GM12878 (cell line): ENCODE measurements at regions not wholly inside any gene's neighbourhood (a gene's known extent, or its start where the extent isn't known, plus 50 kb on each side); places are given as distances from the start of the nearest gene placed in this dataset.

Source experiments
- ATAC-seq: fragments of 200-7000 bp; cut with Tn5 transposase; 3 replicates; pipeline ENCODE4 v1.9.1; 2020; ENCODE audit warnings: mild to moderate bottlenecking, moderate library complexity
- BruUV-seq: library from RNA; stranded (reverse); fragments of 400-500 nt; replicated peaks from 2 replicates; lab custom pipeline; 2021; lab: Mats Ljungman, UMichigan
- CTCF ChIA-PET: fragments of 300-600 bp; sonication (Branson Sonifier 250); formaldehyde crosslinking; extraction: SDS; loops from one replicate; lab custom pipeline; 2021; ENCODE audit warnings: inconsistent platforms; lab: Yijun Ruan, JAX
- POLR2A ChIA-PET: fragments of 350-600 bp; formaldehyde crosslinking; extraction: SDS; loops from one replicate; lab custom pipeline; 2021; ENCODE audit warnings: inconsistent platforms; lab: Charles Lee
- RAD21 ChIA-PET: fragments of 300-600 bp; sonication (Branson Sonifier 250); formaldehyde crosslinking; loops from one replicate; lab custom pipeline; 2023; ENCODE audit warnings: antibody characterized with exemption; ENCODE audit not compliant: unreplicated experiment; lab: Charles Lee
- SMC1A ChIA-PET: fragments of 300-600 bp; sonication (Branson Sonifier 250); formaldehyde crosslinking; loops from one replicate; lab custom pipeline; 2023; ENCODE audit not compliant: unreplicated experiment, uncharacterized antibody; lab: Charles Lee
- DNase-seq: peaks from one replicate; pipeline ENCODE4 v3.0.0-alpha.2; 2011; ENCODE audit warnings: low read depth, low spot score
- FAIRE-seq: peaks from 3 replicates; lab custom pipeline; 2011; peaks lifted over from hg19 to GRCh38; lab: Jason Lieb, UNC
- H2AFZ ChIP-seq: 2 replicates; pipeline ENCODE4 v1.6.0; 2011; ENCODE audit warnings: low read depth, low read length, control low read depth; ENCODE audit not compliant: control insufficient read depth
- H3K27ac ChIP-seq: 2 replicates; pipeline ENCODE4 v1.5.1; 2011; ENCODE audit warnings: control low read depth; ENCODE audit not compliant: control insufficient read depth, insufficient read depth
- H3K27me3 ChIP-seq, 2 experiments: replicated peaks in 1 of 2; 2 replicates each; pipeline versions ENCODE4 v1.6.0 to v1.6.1; 2011; ENCODE audit warnings: low read length in 1 of 2; ENCODE audit not compliant: control insufficient read depth in 2 of 2, insufficient read depth in 2 of 2
- H3K36me3 ChIP-seq, 2 experiments: 2 replicates each; pipeline ENCODE4 v1.5.1; 2011; ENCODE audit warnings: low read length in 1 of 2; ENCODE audit not compliant: control insufficient read depth in 2 of 2, insufficient read depth in 2 of 2
- H3K4me1 ChIP-seq: 2 replicates; pipeline ENCODE4 v1.6.1; 2011; ENCODE audit warnings: mild to moderate bottlenecking, low read length, moderate library complexity, mixed read lengths; ENCODE audit not compliant: control insufficient read depth, insufficient read depth
- H3K4me2 ChIP-seq: 2 replicates; pipeline ENCODE4 v1.6.0; 2011; ENCODE audit warnings: control low read depth; ENCODE audit not compliant: control insufficient read depth, insufficient read depth
- H3K4me3 ChIP-seq: fragments of 200-600 bp; sonication (generic); 2 replicates; pipeline ENCODE4 v1.5.1; 2016
- H3K79me2 ChIP-seq: 2 replicates; pipeline ENCODE4 v1.6.0; 2011; ENCODE audit warnings: low read length; ENCODE audit not compliant: control insufficient read depth, insufficient read depth
- H3K9ac ChIP-seq: 2 replicates; pipeline ENCODE4 v1.8.0; 2011; ENCODE audit warnings: low read length, control low read depth, mixed read lengths; ENCODE audit not compliant: control insufficient read depth, insufficient read depth
- H3K9me3 ChIP-seq: replicated peaks from 3 replicates; pipeline ENCODE4 v1.5.1; 2011; ENCODE audit warnings: mild to moderate bottlenecking, low read length; ENCODE audit not compliant: control insufficient read depth, insufficient read depth
- H4K20me1 ChIP-seq: 2 replicates; pipeline ENCODE4 v1.6.0; 2011; ENCODE audit not compliant: control insufficient read depth, insufficient read depth
- ATF7 ChIP-seq: fragments of 450-650 bp; IDR thresholded peaks from 2 replicates; pipeline ENCODE4 v1.6.1; 2016; ENCODE audit warnings: low read depth, mild to moderate bottlenecking
- BHLHE40 ChIP-seq, 2 experiments: fragments of 450-650 bp in 1 of 2; IDR thresholded peaks; 2 replicates each; pipeline ENCODE4 v1.6.1; 2011 to 2017; ENCODE audit warnings: low read depth in 2 of 2, borderline replicate concordance in 1 of 2, improper control_type of control experiment in 1 of 2, low read length in 1 of 2, mild to moderate bottlenecking in 1 of 2
- DPF2 ChIP-seq: fragments of 450-650 bp; IDR thresholded peaks from 2 replicates; pipeline ENCODE4 v1.6.1; 2017; ENCODE audit warnings: mild to moderate bottlenecking
- IRF4 ChIP-seq: IDR thresholded peaks from 2 replicates; pipeline ENCODE4 v1.6.1; 2011; ENCODE audit warnings: low read depth, low read length
- NFXL1 ChIP-seq: fragments of 450-650 bp; IDR thresholded peaks from 2 replicates; pipeline ENCODE4 v1.6.1; 2017; ENCODE audit warnings: antibody characterized with exemption, mild to moderate bottlenecking, borderline replicate concordance
- RFX5 ChIP-seq: IDR thresholded peaks from 2 replicates; pipeline ENCODE4 v1.6.1; 2011; ENCODE audit warnings: low read depth, low read length, improper control_type of control experiment
- TBL1XR1 ChIP-seq: IDR thresholded peaks from 2 replicates; pipeline ENCODE4 v1.6.1; 2012; ENCODE audit warnings: low read depth, low read length, improper control_type of control experiment
- WGBS: methylation state at CpG from one replicate; pipeline ENCODE4 v1.1.6; 2016; ENCODE audit warnings: low lambda C conversion rate; ENCODE audit not compliant: insufficient replicate concordance, insufficient coverage; ENCODE audit errors: missing lambda C conversion rate; 5-methylcytosine and 5-hydroxymethylcytosine counted together
- in situ Hi-C: fragments of 300-500 bp; cut with MboI; formaldehyde crosslinking; loops from 9 replicates; pipeline ENCODE4 v1.14.3; 2018; ENCODE audit warnings: mixed read lengths
- intact Hi-C: fragments of 100-400 bp; cut with micrococcal nuclease; formaldehyde crosslinking; loops from one replicate; pipeline ENCODE4 v1.14.2; 2022; ENCODE audit not compliant: unreplicated experiment
- TF ChIP-seq, protein P1 (sequence below): fragments of 150-350 bp; IDR thresholded peaks from 2 replicates; pipeline ENCODE4 v1.6.1; 2016; ENCODE audit warnings: low read depth, low read length
- TF ChIP-seq, protein P2 (sequence below): IDR thresholded peaks from 2 replicates; pipeline ENCODE4 v1.6.1; 2012; ENCODE audit warnings: improper control_type of control experiment, low read depth, low read length; ENCODE audit not compliant: insufficient replicate concordance
- TF ChIP-seq, protein P3 (sequence below): fragments of 450-650 bp; formaldehyde crosslinking; IDR thresholded peaks from 2 replicates; pipeline ENCODE4 v1.4.0; 2020; ENCODE audit warnings: mild to moderate bottlenecking, moderate library complexity

DNA sequence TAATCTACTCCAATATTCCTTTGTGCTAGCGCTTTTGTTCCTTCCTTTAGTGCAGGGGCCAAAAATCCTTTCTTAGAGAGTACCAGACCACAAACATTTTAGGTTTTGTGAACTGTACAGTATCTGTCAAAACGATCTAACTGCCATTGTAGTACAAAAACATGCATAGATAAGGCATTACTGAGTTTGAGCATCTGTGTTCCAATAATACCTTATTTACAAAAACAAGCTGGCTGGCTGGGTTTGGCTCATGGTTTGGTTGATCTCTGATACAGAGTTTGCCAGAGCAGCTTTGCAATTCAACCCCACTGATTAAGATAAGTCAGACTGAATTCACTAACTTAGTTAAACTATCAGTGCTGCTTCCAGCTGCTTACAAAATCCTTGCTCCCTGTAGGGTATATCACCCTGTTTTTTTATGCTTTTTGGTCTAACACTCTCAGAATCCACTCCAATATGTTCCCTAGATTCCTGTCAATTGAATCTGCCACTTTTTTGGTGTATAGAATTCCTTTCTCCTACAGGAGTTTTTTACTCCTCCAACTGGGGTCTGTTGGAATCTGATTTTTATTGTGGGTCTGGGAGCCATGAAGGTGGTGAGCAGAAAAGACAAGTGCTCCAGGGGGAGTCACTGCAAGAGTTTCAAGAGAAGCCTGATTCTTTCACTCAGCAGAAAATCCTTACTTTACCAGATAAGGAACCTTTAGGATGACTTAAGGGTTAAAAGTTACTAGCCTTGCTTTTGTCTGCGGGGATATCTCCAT is 1399.4 kb downstream of the EFNB2 start:
- H3K27me3 ChIP-seq, result no peaks in the 10 kb centered on the region
- H3K4me3 ChIP-seq, result no peak overlapping the region
- ATAC-seq (no peak), DNase-seq (no peak), FAIRE-seq (no peak)
- H3K36me3 ChIP-seq, result no peaks in the 10 kb centered on the region
- POLR2A ChIA-PET, result no interaction called here
- in situ Hi-C loops, result no loop called here
- no peak overlapping the region for H2AFZ ChIP-seq
- RAD21 ChIA-PET, result no interaction called here
- H3K4me1 ChIP-seq, result peaks cover 10% of the 10 kb centered on the region; the same call in 1 of the 2 replicates
- H3K9ac ChIP-seq, result no peak overlapping the region
- no TSS peak for BruUV-seq
- no peak overlapping the region for H3K4me2 ChIP-seq
- H3K79me2 ChIP-seq, result no peaks in the 10 kb centered on the region
- intact Hi-C loops, result loop anchor here (5.0 kb wide), 1 partner anchor 159 kb away; no protein-coding TSS in a partner anchor
- whole genome bisulfite sequencing, result 45% methylated on average over 3 of the region's 3 CpGs
- CTCF ChIA-PET, result no interaction called here
- H3K9me3 ChIP-seq, result no peaks in the 10 kb centered on the region; the same call in 2 of the 3 replicates
- SMC1A ChIA-PET, result no interaction called here
- H4K20me1 ChIP-seq, result no peaks in the 10 kb centered on the region
- no peak overlapping the region for H3K27ac ChIP-seq
- TF ChIP-seq, protein P1, sequence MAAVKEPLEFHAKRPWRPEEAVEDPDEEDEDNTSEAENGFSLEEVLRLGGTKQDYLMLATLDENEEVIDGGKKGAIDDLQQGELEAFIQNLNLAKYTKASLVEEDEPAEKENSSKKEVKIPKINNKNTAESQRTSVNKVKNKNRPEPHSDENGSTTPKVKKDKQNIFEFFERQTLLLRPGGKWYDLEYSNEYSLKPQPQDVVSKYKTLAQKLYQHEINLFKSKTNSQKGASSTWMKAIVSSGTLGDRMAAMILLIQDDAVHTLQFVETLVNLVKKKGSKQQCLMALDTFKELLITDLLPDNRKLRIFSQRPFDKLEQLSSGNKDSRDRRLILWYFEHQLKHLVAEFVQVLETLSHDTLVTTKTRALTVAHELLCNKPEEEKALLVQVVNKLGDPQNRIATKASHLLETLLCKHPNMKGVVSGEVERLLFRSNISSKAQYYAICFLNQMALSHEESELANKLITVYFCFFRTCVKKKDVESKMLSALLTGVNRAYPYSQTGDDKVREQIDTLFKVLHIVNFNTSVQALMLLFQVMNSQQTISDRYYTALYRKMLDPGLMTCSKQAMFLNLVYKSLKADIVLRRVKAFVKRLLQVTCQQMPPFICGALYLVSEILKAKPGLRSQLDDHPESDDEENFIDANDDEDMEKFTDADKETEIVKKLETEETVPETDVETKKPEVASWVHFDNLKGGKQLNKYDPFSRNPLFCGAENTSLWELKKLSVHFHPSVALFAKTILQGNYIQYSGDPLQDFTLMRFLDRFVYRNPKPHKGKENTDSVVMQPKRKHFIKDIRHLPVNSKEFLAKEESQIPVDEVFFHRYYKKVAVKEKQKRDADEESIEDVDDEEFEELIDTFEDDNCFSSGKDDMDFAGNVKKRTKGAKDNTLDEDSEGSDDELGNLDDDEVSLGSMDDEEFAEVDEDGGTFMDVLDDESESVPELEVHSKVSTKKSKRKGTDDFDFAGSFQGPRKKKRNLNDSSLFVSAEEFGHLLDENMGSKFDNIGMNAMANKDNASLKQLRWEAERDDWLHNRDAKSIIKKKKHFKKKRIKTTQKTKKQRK, result no peak
- TF ChIP-seq TBL1XR1 (no peak), IRF4 (no peak), ATF7 (no peak), DPF2 (no peak), NFXL1 (no peak), RFX5 (no peak), BHLHE40 (IDR thresholded peaks at IDR 0.05; ENCODE audit: borderline replicate concordance in 1 of 2, low read depth in 2 of 2, low read length in 1 of 2) (no peak)
- TF ChIP-seq, protein P2, sequence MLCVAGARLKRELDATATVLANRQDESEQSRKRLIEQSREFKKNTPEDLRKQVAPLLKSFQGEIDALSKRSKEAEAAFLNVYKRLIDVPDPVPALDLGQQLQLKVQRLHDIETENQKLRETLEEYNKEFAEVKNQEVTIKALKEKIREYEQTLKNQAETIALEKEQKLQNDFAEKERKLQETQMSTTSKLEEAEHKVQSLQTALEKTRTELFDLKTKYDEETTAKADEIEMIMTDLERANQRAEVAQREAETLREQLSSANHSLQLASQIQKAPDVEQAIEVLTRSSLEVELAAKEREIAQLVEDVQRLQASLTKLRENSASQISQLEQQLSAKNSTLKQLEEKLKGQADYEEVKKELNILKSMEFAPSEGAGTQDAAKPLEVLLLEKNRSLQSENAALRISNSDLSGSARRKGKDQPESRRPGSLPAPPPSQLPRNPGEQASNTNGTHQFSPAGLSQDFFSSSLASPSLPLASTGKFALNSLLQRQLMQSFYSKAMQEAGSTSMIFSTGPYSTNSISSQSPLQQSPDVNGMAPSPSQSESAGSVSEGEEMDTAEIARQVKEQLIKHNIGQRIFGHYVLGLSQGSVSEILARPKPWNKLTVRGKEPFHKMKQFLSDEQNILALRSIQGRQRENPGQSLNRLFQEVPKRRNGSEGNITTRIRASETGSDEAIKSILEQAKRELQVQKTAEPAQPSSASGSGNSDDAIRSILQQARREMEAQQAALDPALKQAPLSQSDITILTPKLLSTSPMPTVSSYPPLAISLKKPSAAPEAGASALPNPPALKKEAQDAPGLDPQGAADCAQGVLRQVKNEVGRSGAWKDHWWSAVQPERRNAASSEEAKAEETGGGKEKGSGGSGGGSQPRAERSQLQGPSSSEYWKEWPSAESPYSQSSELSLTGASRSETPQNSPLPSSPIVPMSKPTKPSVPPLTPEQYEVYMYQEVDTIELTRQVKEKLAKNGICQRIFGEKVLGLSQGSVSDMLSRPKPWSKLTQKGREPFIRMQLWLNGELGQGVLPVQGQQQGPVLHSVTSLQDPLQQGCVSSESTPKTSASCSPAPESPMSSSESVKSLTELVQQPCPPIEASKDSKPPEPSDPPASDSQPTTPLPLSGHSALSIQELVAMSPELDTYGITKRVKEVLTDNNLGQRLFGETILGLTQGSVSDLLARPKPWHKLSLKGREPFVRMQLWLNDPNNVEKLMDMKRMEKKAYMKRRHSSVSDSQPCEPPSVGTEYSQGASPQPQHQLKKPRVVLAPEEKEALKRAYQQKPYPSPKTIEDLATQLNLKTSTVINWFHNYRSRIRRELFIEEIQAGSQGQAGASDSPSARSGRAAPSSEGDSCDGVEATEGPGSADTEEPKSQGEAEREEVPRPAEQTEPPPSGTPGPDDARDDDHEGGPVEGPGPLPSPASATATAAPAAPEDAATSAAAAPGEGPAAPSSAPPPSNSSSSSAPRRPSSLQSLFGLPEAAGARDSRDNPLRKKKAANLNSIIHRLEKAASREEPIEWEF, result no peak
- TF ChIP-seq, protein P3, sequence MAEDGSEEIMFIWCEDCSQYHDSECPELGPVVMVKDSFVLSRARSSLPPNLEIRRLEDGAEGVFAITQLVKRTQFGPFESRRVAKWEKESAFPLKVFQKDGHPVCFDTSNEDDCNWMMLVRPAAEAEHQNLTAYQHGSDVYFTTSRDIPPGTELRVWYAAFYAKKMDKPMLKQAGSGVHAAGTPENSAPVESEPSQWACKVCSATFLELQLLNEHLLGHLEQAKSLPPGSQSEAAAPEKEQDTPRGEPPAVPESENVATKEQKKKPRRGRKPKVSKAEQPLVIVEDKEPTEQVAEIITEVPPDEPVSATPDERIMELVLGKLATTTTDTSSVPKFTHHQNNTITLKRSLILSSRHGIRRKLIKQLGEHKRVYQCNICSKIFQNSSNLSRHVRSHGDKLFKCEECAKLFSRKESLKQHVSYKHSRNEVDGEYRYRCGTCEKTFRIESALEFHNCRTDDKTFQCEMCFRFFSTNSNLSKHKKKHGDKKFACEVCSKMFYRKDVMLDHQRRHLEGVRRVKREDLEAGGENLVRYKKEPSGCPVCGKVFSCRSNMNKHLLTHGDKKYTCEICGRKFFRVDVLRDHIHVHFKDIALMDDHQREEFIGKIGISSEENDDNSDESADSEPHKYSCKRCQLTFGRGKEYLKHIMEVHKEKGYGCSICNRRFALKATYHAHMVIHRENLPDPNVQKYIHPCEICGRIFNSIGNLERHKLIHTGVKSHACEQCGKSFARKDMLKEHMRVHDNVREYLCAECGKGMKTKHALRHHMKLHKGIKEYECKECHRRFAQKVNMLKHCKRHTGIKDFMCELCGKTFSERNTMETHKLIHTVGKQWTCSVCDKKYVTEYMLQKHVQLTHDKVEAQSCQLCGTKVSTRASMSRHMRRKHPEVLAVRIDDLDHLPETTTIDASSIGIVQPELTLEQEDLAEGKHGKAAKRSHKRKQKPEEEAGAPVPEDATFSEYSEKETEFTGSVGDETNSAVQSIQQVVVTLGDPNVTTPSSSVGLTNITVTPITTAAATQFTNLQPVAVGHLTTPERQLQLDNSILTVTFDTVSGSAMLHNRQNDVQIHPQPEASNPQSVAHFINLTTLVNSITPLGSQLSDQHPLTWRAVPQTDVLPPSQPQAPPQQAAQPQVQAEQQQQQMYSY (CRISPR knock-in tag), result no peak
